K562 (cell line): ENCODE measurements at regions not wholly inside any gene's neighbourhood (a gene's known extent, or its start where the extent isn't known, plus 50 kb on each side); places are given as distances from the start of the nearest gene placed in this dataset.

Experiments used
- ATAC-seq: fragments of 200-7000 bp; cut with Tn5 transposase; 3 replicates; pipeline ENCODE4 v1.9.1; 2020; ENCODE audit warnings: moderate library complexity
- BruUV-seq: library from RNA; stranded (reverse); fragments of 400-500 nt; replicated peaks from 2 replicates; lab custom pipeline; 2021; lab: Mats Ljungman, UMichigan
- CTCF ChIA-PET: fragments of 300-600 bp; formaldehyde crosslinking; extraction: SDS; loops from one replicate; lab custom pipeline; 2021; ENCODE audit warnings: low intra/inter-chr PET ratio; lab: Yijun Ruan, JAX
- POLR2A ChIA-PET: fragments of 300-600, 350-650 bp; sonication (Branson Sonifier 250); formaldehyde crosslinking; extraction: SDS; loops from one replicate; lab custom pipeline; 2021; ENCODE audit warnings: antibody characterized with exemption, inconsistent platforms; lab: Yijun Ruan, JAX
- DNase-seq, 4 experiments: peaks; one replicate each; pipeline versions ENCODE4 v3.0.0 to v3.0.0-alpha.2; 2011 to 2018; ENCODE audit warnings: low spot score in 3 of 4, mixed read lengths in 3 of 4; ENCODE audit errors: extremely low read depth in 1 of 4
- FAIRE-seq: peaks from 2 replicates; lab custom pipeline; 2011; peaks lifted over from hg19 to GRCh38; lab: Jason Lieb, UNC
- H2AFZ ChIP-seq: 2 replicates; pipeline ENCODE4 v1.6.0; 2011; ENCODE audit warnings: low read depth, low read length, control low read depth, inconsistent platforms
- H3K27ac ChIP-seq: fragments of 200-600 bp; 3 replicates; pipeline ENCODE4 v1.8.0; 2011; ENCODE audit warnings: low read depth, mild to moderate bottlenecking, control low read depth, inconsistent platforms, low read length, moderate library complexity, mixed read lengths; ENCODE audit errors: extremely low read depth
- H3K27me3 ChIP-seq, 2 experiments: fragments of 300-600 bp in 1 of 2; 2 replicates in 1 of 2; 3 replicates in 1 of 2; pipeline versions ENCODE4 v1.6.0 to v1.8.0; 2011; ENCODE audit warnings: inconsistent platforms in 2 of 2, low read length in 2 of 2, mild to moderate bottlenecking in 1 of 2, mixed read lengths in 1 of 2, moderate library complexity in 1 of 2; ENCODE audit not compliant: control insufficient read depth in 2 of 2, insufficient read depth in 2 of 2
- H3K36me3 ChIP-seq: fragments of 300-600 bp; 3 replicates; pipeline ENCODE4 v1.8.0; 2011; ENCODE audit warnings: mild to moderate bottlenecking, low read length, inconsistent platforms; ENCODE audit not compliant: control insufficient read depth, insufficient read depth
- H3K4me1 ChIP-seq, 2 experiments: fragments of 200-600 bp in 1 of 2; replicated peaks in 1 of 2; 2 replicates in 1 of 2; 3 replicates in 1 of 2; pipeline versions ENCODE4 v1.5.1 to v1.8.0; 2011; ENCODE audit warnings: inconsistent platforms in 2 of 2, low read length in 2 of 2, mild to moderate bottlenecking in 1 of 2, mixed read lengths in 1 of 2, moderate library complexity in 1 of 2; ENCODE audit not compliant: control insufficient read depth in 2 of 2, insufficient read depth in 2 of 2
- H3K4me2 ChIP-seq: 2 replicates; pipeline ENCODE4 v1.6.1; 2011; ENCODE audit warnings: low read length, control low read depth, inconsistent platforms, mixed read lengths; ENCODE audit not compliant: insufficient read depth
- H3K4me3 ChIP-seq: fragments of 200-600 bp; sonication (generic), shearing (Covaris generic); 2 replicates; pipeline ENCODE4 v1.5.1; 2016; ENCODE audit warnings: control low read depth, inconsistent platforms
- H3K79me2 ChIP-seq: fragments of 200-600 bp; 3 replicates; pipeline ENCODE4 v1.8.0; 2011; ENCODE audit warnings: low read length, inconsistent platforms; ENCODE audit not compliant: control insufficient read depth, insufficient read depth
- H3K9ac ChIP-seq, 2 experiments: 2 replicates each; pipeline versions ENCODE4 v1.6.0 to v1.6.1; 2011; ENCODE audit warnings: low read depth in 2 of 2, low read length in 2 of 2, control low read depth in 1 of 2, inconsistent platforms in 1 of 2, mild to moderate bottlenecking in 1 of 2, mixed read lengths in 1 of 2; ENCODE audit not compliant: insufficient read depth in 1 of 2
- H3K9me1 ChIP-seq: one replicate; pipeline ENCODE4 v1.6.0; 2011; ENCODE audit warnings: inconsistent platforms, mild to moderate bottlenecking, low read length, moderate library complexity; ENCODE audit not compliant: control insufficient read depth, insufficient read depth
- H3K9me3 ChIP-seq: replicated peaks from 2 replicates; pipeline ENCODE4 v1.5.1; 2011; ENCODE audit warnings: low read depth, low read length, inconsistent platforms; ENCODE audit not compliant: control insufficient read depth, insufficient read depth
- H4K20me1 ChIP-seq: replicated peaks from 2 replicates; pipeline ENCODE4 v1.6.1; 2011; ENCODE audit warnings: low read length, inconsistent platforms, mixed read lengths; ENCODE audit not compliant: control insufficient read depth, insufficient read depth
- DMBX1 ChIP-seq: fragments of 250-450 bp; sonication (Bioruptor Pico); IDR thresholded peaks from 2 replicates; pipeline ENCODE4 v1.8.0; 2022; ENCODE audit warnings: inconsistent platforms, mild to moderate bottlenecking, moderate library complexity, borderline replicate concordance
- EP400 ChIP-seq: fragments of 450-650 bp; IDR thresholded peaks from 2 replicates; pipeline ENCODE4 v1.6.1; 2017; ENCODE audit warnings: antibody characterized with exemption, mild to moderate bottlenecking, moderate library complexity
- GABPB2 ChIP-seq: fragments of 250-450 bp; sonication (Bioruptor Pico); conservative IDR thresholded peaks from 2 replicates; pipeline ENCODE4 v1.5.1; 2021; ENCODE audit warnings: mild to moderate bottlenecking
- HES1 ChIP-seq: fragments of 450-650 bp; IDR thresholded peaks from 2 replicates; pipeline ENCODE4 v1.6.1; 2016; ENCODE audit warnings: low read depth, mild to moderate bottlenecking, moderate library complexity
- HEY1 ChIP-seq: fragments of 250-450 bp; sonication (Bioruptor Pico); IDR thresholded peaks from 2 replicates; pipeline ENCODE4 v1.5.0; 2020; ENCODE audit warnings: mild to moderate bottlenecking, moderate library complexity, borderline replicate concordance
- RFX7 ChIP-seq: fragments of 250-450 bp; sonication (Bioruptor Pico); IDR thresholded peaks from 2 replicates; pipeline ENCODE4 v1.5.1; 2021; ENCODE audit warnings: mild to moderate bottlenecking
- RREB1 ChIP-seq: fragments of 250-450 bp; sonication (Bioruptor Pico); IDR thresholded peaks from 2 replicates; pipeline ENCODE4 v1.4.0; 2020
- ZBTB49 ChIP-seq: sonication (generic); formaldehyde crosslinking; IDR thresholded peaks from 2 replicates; pipeline ENCODE4 v1.8.0; 2022; ENCODE audit warnings: missing genetic modification reagents, mild to moderate bottlenecking, borderline replicate concordance
- ZNF146 ChIP-seq: IDR thresholded peaks from one replicate; pipeline ENCODE4 v1.6.1; 2018; ENCODE audit warnings: missing compliant biosample characterization; ENCODE audit not compliant: unreplicated experiment
- WGBS: fragments of 100-300 bp; shearing (Covaris generic); methylation state at CpG from one replicate; pipeline ENCODE4 v1.1.6; 2016; ENCODE audit warnings: low coverage, mixed read lengths; ENCODE audit not compliant: insufficient coverage; ENCODE audit errors: missing lambda C conversion rate; 5-methylcytosine and 5-hydroxymethylcytosine counted together
- in situ Hi-C: fragments of 300-500 bp; cut with MboI; formaldehyde crosslinking; loops from 4 replicates; pipeline ENCODE4 v1.15.0; 2018; ENCODE audit warnings: inconsistent platforms, mixed read lengths
- intact Hi-C: fragments of 100-400 bp; cut with micrococcal nuclease; formaldehyde crosslinking; loops from 2 replicates; pipeline ENCODE4 v1.14.2; 2022

- TF ChIP-seq HES1, result no peak
- TF ChIP-seq DMBX1 (CRISPR knock-in tag), result no peak
- TF ChIP-seq GABPB2 (CRISPR knock-in tag), result no peak
- no peak for TF ChIP-seq ZBTB49 (CRISPR knock-in tag)
Observed at GRCh38 chr10:56586461-56586891, 225.4 kb upstream of the ZWINT start (continued).

GRCh38 chr10:56585447-56586171 lies 224.6 kb upstream of the ZWINT start:
- H3K4me3 ChIP-seq, result no peak overlapping the region
- POLR2A ChIA-PET, result interaction anchor here (0.7 kb wide), 1 partner anchor 1105 kb away, joined by 6 read pairs; no protein-coding TSS in a partner anchor
- H3K4me2 ChIP-seq, result no peak overlapping the region
- H3K27ac ChIP-seq, result no peak overlapping the region
- no peak overlapping the region for H2AFZ ChIP-seq
- no peaks in the 10 kb centered on the region for H3K27me3 ChIP-seq
- H3K4me1 ChIP-seq, result no peaks in the 10 kb centered on the region
- 0% methylated on average over 4 of the region's 4 CpGs for WGBS
- DNase-seq, result no peak
- H4K20me1 ChIP-seq, result no peaks in the 10 kb centered on the region
- no TSS peak for BruUV-seq
- no peak for FAIRE-seq
- intact Hi-C loops, result no loop called here
- ATAC-seq, result no peak
- no peaks in the 10 kb centered on the region; the same call in 1 of the 2 replicates for H3K9me3 ChIP-seq
- no peaks in the 10 kb centered on the region for H3K36me3 ChIP-seq
- in situ Hi-C loops, result no loop called here
- no peaks in the 10 kb centered on the region for H3K79me2 ChIP-seq
- no peak overlapping the region for H3K9ac ChIP-seq
- no peaks in the 10 kb centered on the region for H3K9me1 ChIP-seq
- CTCF ChIA-PET, result no interaction called here
- no peak for TF ChIP-seq ZNF146 (CRISPR knock-in tag)
- TF ChIP-seq HEY1 (CRISPR knock-in tag), result no peak
- TF ChIP-seq RREB1, result no peak
- no peak for TF ChIP-seq EP400
- TF ChIP-seq RFX7 (CRISPR knock-in tag), result no peak
